ENCODE measurements at regions not wholly inside any gene's neighbourhood (a gene's known extent, or its start where the extent isn't known, plus 50 kb on each side); places are given as distances from the start of the nearest gene placed in this dataset.

GRCh38 chr6:169965239-169965638 is 213.8 kb downstream of the ERMARD start:
- Histone ChIP-seq H4K20me1 (ENCODE audit: insufficient read depth, low read length) (no peaks in the 10 kb centered on the region), H3K9me3 (ENCODE audit: insufficient read depth, low read depth, low read length) (no peaks in the 10 kb centered on the region), H3K36me3 (ENCODE audit: insufficient read depth, low read length) (no peaks in the 10 kb centered on the region), H3K27ac (ENCODE audit: low read depth, low read length) (no peak overlapping the region), H3K79me2 (ENCODE audit: insufficient read depth, low read length) (no peaks in the 10 kb centered on the region), H3K4me1 (ENCODE audit: insufficient read depth, low read length) (no peaks in the 10 kb centered on the region), H3K4me2 (ENCODE audit: low read length) (no peak overlapping the region), H2AFZ (ENCODE audit: low read depth, low read length) (no peak overlapping the region), H3K4me3 (ENCODE audit: insufficient read depth, low read depth, low read length) (no peak overlapping the region), H3K27me3 (ENCODE audit: insufficient read depth, low read length) (no peaks in the 10 kb centered on the region), H3K9ac (ENCODE audit: low read length) (no peak overlapping the region)
- Mint-ChIP-seq H3K4me3 (ENCODE audit: unreplicated experiment) (no peak overlapping the region), H3K4me1 (ENCODE audit: low read depth, unreplicated experiment) (no peaks in the 10 kb centered on the region), H3K36me3 (ENCODE audit: low read depth, unreplicated experiment) (no peaks in the 10 kb centered on the region), H3K27ac (ENCODE audit: unreplicated experiment) (no peak overlapping the region), H3K9me3 (ENCODE audit: unreplicated experiment) (peaks cover 8% of the 10 kb centered on the region), H3K27me3 (ENCODE audit: low read depth, unreplicated experiment) (peaks cover 55% of the 10 kb centered on the region)
- FAIRE-seq (no peak), DNase-seq (ENCODE audit: low read depth) (no peak)
- no peak for TF ChIP-seq CTCF (IDR thresholded peaks at IDR 0.05; ENCODE audit: insufficient read depth, low read depth, low read length)
- no peak for TF ChIP-seq EZH2 (IDR thresholded peaks at IDR 0.05; ENCODE audit: insufficient read depth, low read length)

- H3K9me3 ChIP-seq (ENCODE audit: insufficient read depth, low read depth, low read length) = no peaks in the 10 kb centered on the region
- no peaks in the 10 kb centered on the region for H3K27me3 ChIP-seq (ENCODE audit: insufficient read depth, low read length)
- peaks cover 54% of the 10 kb centered on the region for H3K27me3 Mint-ChIP-seq (ENCODE audit: low read depth, unreplicated experiment)
- no peak for TF ChIP-seq EZH2 (IDR thresholded peaks at IDR 0.05; ENCODE audit: insufficient read depth, low read length)
- TF ChIP-seq CTCF (IDR thresholded peaks at IDR 0.05; ENCODE audit: insufficient read depth, low read depth, low read length) = no peak
- no peak overlapping the region for H3K9ac ChIP-seq (ENCODE audit: low read length)
- no peaks in the 10 kb centered on the region for H4K20me1 ChIP-seq (ENCODE audit: insufficient read depth, low read length)
- H3K4me1 Mint-ChIP-seq (ENCODE audit: low read depth, unreplicated experiment) = no peaks in the 10 kb centered on the region
- H2AFZ ChIP-seq (ENCODE audit: low read depth, low read length) = no peak overlapping the region
- no peak overlapping the region for H3K27ac Mint-ChIP-seq (ENCODE audit: unreplicated experiment)
- H3K4me3 ChIP-seq (ENCODE audit: insufficient read depth, low read depth, low read length) = no peak overlapping the region
- peaks cover 8% of the 10 kb centered on the region for H3K9me3 Mint-ChIP-seq (ENCODE audit: unreplicated experiment)
- DNase-seq (ENCODE audit: low read depth) (no peak), FAIRE-seq (no peak)
- no peak overlapping the region for H3K4me3 Mint-ChIP-seq (ENCODE audit: unreplicated experiment)
- H3K36me3 Mint-ChIP-seq (ENCODE audit: low read depth, unreplicated experiment) = no peaks in the 10 kb centered on the region
- H3K4me2 ChIP-seq (ENCODE audit: low read length) = no peak overlapping the region
- no peaks in the 10 kb centered on the region for H3K79me2 ChIP-seq (ENCODE audit: insufficient read depth, low read length)
- no peaks in the 10 kb centered on the region for H3K4me1 ChIP-seq (ENCODE audit: insufficient read depth, low read length)
- H3K27ac ChIP-seq (ENCODE audit: low read depth, low read length) = no peak overlapping the region
- H3K36me3 ChIP-seq (ENCODE audit: insufficient read depth, low read length) = no peaks in the 10 kb centered on the region
Measured at GRCh38 chr6:169964486-169965180, 213.2 kb downstream of the ERMARD start.

GRCh38 chr6:169963581-169964297 is 212.3 kb downstream of the ERMARD start:
- no peak overlapping the region for H3K27ac Mint-ChIP-seq (ENCODE audit: unreplicated experiment)
- H3K27ac ChIP-seq (ENCODE audit: low read depth, low read length) = no peak overlapping the region
- H3K4me2 ChIP-seq (ENCODE audit: low read length) = no peak overlapping the region
- TF ChIP-seq CTCF (IDR thresholded peaks at IDR 0.05; ENCODE audit: insufficient read depth, low read depth, low read length) (no peak), EZH2 (IDR thresholded peaks at IDR 0.05; ENCODE audit: insufficient read depth, low read length) (no peak)
- FAIRE-seq = no peak
- no peaks in the 10 kb centered on the region for H3K9me3 ChIP-seq (ENCODE audit: insufficient read depth, low read depth, low read length)
- no peak overlapping the region for H3K9ac ChIP-seq (ENCODE audit: low read length)
- H4K20me1 ChIP-seq (ENCODE audit: insufficient read depth, low read length) = no peaks in the 10 kb centered on the region
- H3K36me3 Mint-ChIP-seq (ENCODE audit: low read depth, unreplicated experiment) = no peaks in the 10 kb centered on the region
- peaks cover 54% of the 10 kb centered on the region for H3K27me3 Mint-ChIP-seq (ENCODE audit: low read depth, unreplicated experiment)
- no peak overlapping the region for H3K4me3 ChIP-seq (ENCODE audit: insufficient read depth, low read depth, low read length)
- no peaks in the 10 kb centered on the region for H3K36me3 ChIP-seq (ENCODE audit: insufficient read depth, low read length)
- no peaks in the 10 kb centered on the region for H3K4me1 ChIP-seq (ENCODE audit: insufficient read depth, low read length)
- H3K4me1 Mint-ChIP-seq (ENCODE audit: low read depth, unreplicated experiment) = no peaks in the 10 kb centered on the region
- H3K9me3 Mint-ChIP-seq (ENCODE audit: unreplicated experiment) = peaks cover 8% of the 10 kb centered on the region
- no peak overlapping the region for H2AFZ ChIP-seq (ENCODE audit: low read depth, low read length)
- no peak overlapping the region for H3K4me3 Mint-ChIP-seq (ENCODE audit: unreplicated experiment)
- H3K27me3 ChIP-seq (ENCODE audit: insufficient read depth, low read length) = no peaks in the 10 kb centered on the region
- DNase-seq (ENCODE audit: low read depth) = no peak
- no peaks in the 10 kb centered on the region for H3K79me2 ChIP-seq (ENCODE audit: insufficient read depth, low read length)

All from astrocyte (in vitro differentiated cells and primary cell).